ENCODE measurements at regions not wholly inside any gene's neighbourhood (a gene's known extent, or its start where the extent isn't known, plus 50 kb on each side); places are given as distances from the start of the nearest gene placed in this dataset.
"Not testable (repeated sequence)": the region's sequence is repeated elsewhere in the genome, so short reads cannot be mapped to it uniquely, and the experiment has no call there.

GRCh38 chr13:37510441-37510840 lies 88.1 kb downstream of the POSTN start:
- no peak overlapping the region for H3K4me3 ChIP-seq (ENCODE audit: low read depth, low read length)
- DNase-seq = no peak
- no peak for TF ChIP-seq CTCF (IDR thresholded peaks at IDR 0.05; ENCODE audit: low read depth, low read length, missing control alignments)
- H3K27me3 ChIP-seq (replicated peaks) = no peaks in the 10 kb centered on the region
- H3K27ac ChIP-seq = no peak overlapping the region
- H3K36me3 ChIP-seq (replicated peaks) = no peaks in the 10 kb centered on the region
- in situ Hi-C loops (cut with HindIII; ENCODE audit: low pct_ligation_motif_present, low sequenced_read_pairs) = no loop called here

- H3K4me3 ChIP-seq (ENCODE audit: low read depth, low read length) = no peak overlapping the region
- H3K27ac ChIP-seq = no peak overlapping the region
- no peak for TF ChIP-seq CTCF (IDR thresholded peaks at IDR 0.05; ENCODE audit: low read depth, low read length, missing control alignments)
- H3K36me3 ChIP-seq (replicated peaks) = no peaks in the 10 kb centered on the region
- no peak for DNase-seq
- in situ Hi-C loops (cut with HindIII; ENCODE audit: low pct_ligation_motif_present, low sequenced_read_pairs) = no loop called here
- H3K27me3 ChIP-seq (replicated peaks) = no peaks in the 10 kb centered on the region
These were observed 93.0 kb downstream of the POSTN start for GRCh38 chr13:37505531-37505930.

GRCh38 chr13:37504251-37504650 lies 94.3 kb downstream of the POSTN start:
- DNase-seq = no peak
- H3K27ac ChIP-seq = no peak overlapping the region
- H3K27me3 ChIP-seq (replicated peaks) = no peaks in the 10 kb centered on the region
- no peak overlapping the region for H3K4me3 ChIP-seq (ENCODE audit: low read depth, low read length)
- TF ChIP-seq CTCF (IDR thresholded peaks at IDR 0.05; ENCODE audit: low read depth, low read length, missing control alignments) = no peak
- H3K36me3 ChIP-seq (replicated peaks) = no peaks in the 10 kb centered on the region
- in situ Hi-C loops (cut with HindIII; ENCODE audit: low pct_ligation_motif_present, low sequenced_read_pairs) = no loop called here

- no peak for TF ChIP-seq CTCF (IDR thresholded peaks at IDR 0.05; ENCODE audit: low read depth, low read length, missing control alignments)
- Histone ChIP-seq H3K27ac (no peak overlapping the region), H3K27me3 (replicated peaks) (no peaks in the 10 kb centered on the region), H3K36me3 (replicated peaks) (no peaks in the 10 kb centered on the region), H3K4me3 (ENCODE audit: low read depth, low read length) (no peak overlapping the region)
- in situ Hi-C loops (cut with HindIII; ENCODE audit: low pct_ligation_motif_present, low sequenced_read_pairs) = no loop called here
- no peak for DNase-seq
These were observed 95.3 kb downstream of the POSTN start for GRCh38 chr13:37503287-37503686.

GRCh38 chr13:37502303-37502993 lies 96.1 kb downstream of the POSTN start:
- H3K4me3 ChIP-seq (ENCODE audit: low read depth, low read length); in situ Hi-C loops (cut with HindIII; ENCODE audit: low pct_ligation_motif_present, low sequenced_read_pairs); H3K27ac ChIP-seq; H3K27me3 ChIP-seq (replicated peaks); H3K36me3 ChIP-seq (replicated peaks); DNase-seq: not testable (repeated sequence)

- no peaks in the 10 kb centered on the region for H3K36me3 ChIP-seq (replicated peaks)
- H3K27me3 ChIP-seq (replicated peaks) = no peaks in the 10 kb centered on the region
- no peak for TF ChIP-seq CTCF (IDR thresholded peaks at IDR 0.05; ENCODE audit: low read depth, low read length, missing control alignments)
- DNase-seq = no peak
- H3K27ac ChIP-seq = peak overlapping the region; percentile 27
- in situ Hi-C loops (cut with HindIII; ENCODE audit: low pct_ligation_motif_present, low sequenced_read_pairs) = no loop called here
- no peak overlapping the region for H3K4me3 ChIP-seq (ENCODE audit: low read depth, low read length)
These were observed 97.4 kb downstream of the POSTN start for GRCh38 chr13:37501187-37501586.

All from brain microvascular endothelial cell (primary cell).